ENCODE measurements at regions not wholly inside any gene's neighbourhood (a gene's known extent, or its start where the extent isn't known, plus 50 kb on each side); places are given as distances from the start of the nearest gene placed in this dataset.
"Not testable (repeated sequence)": the region's sequence is repeated elsewhere in the genome, so short reads cannot be mapped to it uniquely, and the experiment has no call there.

DNA sequence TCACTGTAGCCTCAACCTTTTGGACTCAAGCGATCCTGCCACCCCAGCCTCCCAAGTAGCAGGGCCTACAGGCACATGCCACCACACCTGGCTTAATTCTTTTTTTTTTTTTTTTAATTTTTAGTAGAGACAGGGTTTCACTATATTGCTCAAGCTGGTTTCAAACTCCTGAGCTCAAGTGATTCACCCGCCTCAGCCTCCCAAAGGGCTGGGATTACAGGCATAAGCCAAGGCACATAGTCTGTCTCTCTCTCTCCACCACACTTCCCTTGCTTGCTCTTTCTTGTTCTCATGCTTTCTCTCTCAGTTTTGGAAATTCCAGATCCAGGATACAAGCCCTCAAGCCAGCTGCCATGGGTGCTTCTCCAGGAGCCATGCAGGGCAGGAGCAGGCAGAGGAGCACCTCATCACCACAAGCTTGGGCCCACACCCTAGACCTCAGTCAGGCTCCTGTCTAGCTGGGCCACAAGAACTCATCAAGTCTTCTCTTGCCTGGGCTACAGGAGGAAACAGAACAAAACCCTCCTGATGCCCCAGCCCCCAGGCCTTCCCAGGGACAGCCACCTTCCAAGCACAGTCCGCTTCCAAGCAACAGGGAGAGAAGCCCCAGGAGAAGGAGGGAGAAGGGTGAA, 145.3 kb upstream of the LPP start:
- Histone ChIP-seq H3K27me3 (no peaks in the 10 kb centered on the region), H3K4me3 (no peak overlapping the region), H3K9me3 (no peaks in the 10 kb centered on the region), H3K36me3 (no peaks in the 10 kb centered on the region), H3K4me1 (no peaks in the 10 kb centered on the region), H3K27ac (no peak overlapping the region)
- TF ChIP-seq, protein P1, sequence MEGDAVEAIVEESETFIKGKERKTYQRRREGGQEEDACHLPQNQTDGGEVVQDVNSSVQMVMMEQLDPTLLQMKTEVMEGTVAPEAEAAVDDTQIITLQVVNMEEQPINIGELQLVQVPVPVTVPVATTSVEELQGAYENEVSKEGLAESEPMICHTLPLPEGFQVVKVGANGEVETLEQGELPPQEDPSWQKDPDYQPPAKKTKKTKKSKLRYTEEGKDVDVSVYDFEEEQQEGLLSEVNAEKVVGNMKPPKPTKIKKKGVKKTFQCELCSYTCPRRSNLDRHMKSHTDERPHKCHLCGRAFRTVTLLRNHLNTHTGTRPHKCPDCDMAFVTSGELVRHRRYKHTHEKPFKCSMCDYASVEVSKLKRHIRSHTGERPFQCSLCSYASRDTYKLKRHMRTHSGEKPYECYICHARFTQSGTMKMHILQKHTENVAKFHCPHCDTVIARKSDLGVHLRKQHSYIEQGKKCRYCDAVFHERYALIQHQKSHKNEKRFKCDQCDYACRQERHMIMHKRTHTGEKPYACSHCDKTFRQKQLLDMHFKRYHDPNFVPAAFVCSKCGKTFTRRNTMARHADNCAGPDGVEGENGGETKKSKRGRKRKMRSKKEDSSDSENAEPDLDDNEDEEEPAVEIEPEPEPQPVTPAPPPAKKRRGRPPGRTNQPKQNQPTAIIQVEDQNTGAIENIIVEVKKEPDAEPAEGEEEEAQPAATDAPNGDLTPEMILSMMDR (IDR thresholded peaks at IDR 0.05) = no peak
- no peak for TF ChIP-seq POLR2A (IDR thresholded peaks at IDR 0.05)
- DNase-seq = no peak
- intact Hi-C loops (cut with DNase I; ENCODE audit: low total_unique reads) = no loop called here

DNA sequence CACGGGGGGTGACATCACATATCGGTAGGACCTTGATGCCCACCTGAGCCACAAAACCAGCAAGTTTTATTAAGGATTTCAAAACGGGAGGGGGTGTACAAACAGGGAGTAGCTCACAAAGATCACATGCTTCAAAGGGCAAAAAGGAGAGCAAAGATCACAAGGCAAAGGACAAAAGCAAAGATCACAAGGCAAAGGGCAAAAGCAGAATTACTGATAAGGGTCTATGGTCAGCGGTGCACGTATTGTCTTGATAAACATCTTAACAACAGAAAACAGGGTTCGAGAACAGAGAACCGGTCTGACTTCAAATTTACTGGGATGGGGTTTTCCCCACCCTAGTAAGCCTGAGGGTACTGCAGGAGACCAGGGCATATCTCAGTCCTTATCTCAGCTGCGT, 143.5 kb upstream of the LPP start:
- no peak overlapping the region for H3K4me3 ChIP-seq
- intact Hi-C loops (cut with DNase I; ENCODE audit: low total_unique reads) = no loop called here
- no peak overlapping the region for H3K27ac ChIP-seq
- TF ChIP-seq, protein P1 (IDR thresholded peaks at IDR 0.05) = no peak
- no peak for TF ChIP-seq POLR2A (IDR thresholded peaks at IDR 0.05)
- H3K9me3 ChIP-seq = no peaks in the 10 kb centered on the region
- H3K36me3 ChIP-seq = no peaks in the 10 kb centered on the region
- no peak for DNase-seq
- H3K4me1 ChIP-seq = no peaks in the 10 kb centered on the region
- H3K27me3 ChIP-seq = no peaks in the 10 kb centered on the region

DNA sequence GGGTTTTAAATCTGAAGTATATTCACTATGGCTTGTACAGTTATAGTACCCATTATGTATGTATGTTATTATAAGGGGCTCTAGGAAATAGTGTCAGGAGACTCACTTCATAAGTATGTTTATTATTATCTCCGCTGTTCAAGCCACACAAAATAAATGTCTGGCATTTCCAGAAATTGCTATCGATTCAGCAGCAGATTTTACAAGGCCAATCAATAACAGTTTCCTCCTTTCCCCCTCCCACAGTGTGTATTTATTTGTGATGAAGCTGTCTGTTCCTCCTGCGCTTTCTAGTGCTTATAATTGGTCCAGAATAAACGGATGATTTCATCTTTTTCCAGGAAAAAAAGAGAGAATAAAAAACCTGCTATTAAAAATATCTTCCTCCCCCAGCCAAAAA, 134.2 kb upstream of the LPP start:
- no peaks in the 10 kb centered on the region for H3K36me3 ChIP-seq
- intact Hi-C loops (cut with DNase I; ENCODE audit: low total_unique reads) = no loop called here
- no peak for DNase-seq
- H3K4me3 ChIP-seq = no peak overlapping the region
- H3K27me3 ChIP-seq = no peaks in the 10 kb centered on the region
- TF ChIP-seq, protein P1 (IDR thresholded peaks at IDR 0.05) = no peak
- TF ChIP-seq POLR2A (IDR thresholded peaks at IDR 0.05) = no peak
- H3K9me3 ChIP-seq = no peaks in the 10 kb centered on the region
- no peaks in the 10 kb centered on the region for H3K4me1 ChIP-seq
- no peak overlapping the region for H3K27ac ChIP-seq

DNA sequence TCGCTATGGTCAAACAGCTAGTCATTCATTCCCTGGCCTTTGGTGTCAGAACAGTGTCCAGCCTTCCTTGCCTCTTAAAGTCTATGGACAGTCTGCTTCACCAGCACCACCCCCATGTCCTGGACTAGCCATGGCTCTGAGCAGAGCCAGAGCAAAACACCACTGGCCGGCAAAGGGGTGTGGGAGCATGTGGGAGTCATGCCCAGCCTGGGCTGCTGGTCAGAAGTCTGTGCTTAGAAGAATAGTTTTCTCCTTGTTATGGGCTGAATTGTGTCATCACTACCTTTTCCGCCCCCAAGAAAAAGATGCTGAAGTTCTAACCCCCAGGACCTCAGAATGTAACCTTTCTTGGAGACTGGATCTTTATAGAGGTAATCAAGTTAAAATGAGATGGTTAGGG, 132.9 kb upstream of the LPP start:
- Histone ChIP-seq H3K36me3 (no peaks in the 10 kb centered on the region), H3K27me3 (no peaks in the 10 kb centered on the region), H3K9me3 (no peaks in the 10 kb centered on the region), H3K4me1 (no peaks in the 10 kb centered on the region), H3K27ac (no peak overlapping the region), H3K4me3 (no peak overlapping the region)
- TF ChIP-seq POLR2A (IDR thresholded peaks at IDR 0.05) = no peak
- TF ChIP-seq, protein P1 (IDR thresholded peaks at IDR 0.05) = no peak
- DNase-seq = no peak
- intact Hi-C loops (cut with DNase I; ENCODE audit: low total_unique reads) = no loop called here

DNA sequence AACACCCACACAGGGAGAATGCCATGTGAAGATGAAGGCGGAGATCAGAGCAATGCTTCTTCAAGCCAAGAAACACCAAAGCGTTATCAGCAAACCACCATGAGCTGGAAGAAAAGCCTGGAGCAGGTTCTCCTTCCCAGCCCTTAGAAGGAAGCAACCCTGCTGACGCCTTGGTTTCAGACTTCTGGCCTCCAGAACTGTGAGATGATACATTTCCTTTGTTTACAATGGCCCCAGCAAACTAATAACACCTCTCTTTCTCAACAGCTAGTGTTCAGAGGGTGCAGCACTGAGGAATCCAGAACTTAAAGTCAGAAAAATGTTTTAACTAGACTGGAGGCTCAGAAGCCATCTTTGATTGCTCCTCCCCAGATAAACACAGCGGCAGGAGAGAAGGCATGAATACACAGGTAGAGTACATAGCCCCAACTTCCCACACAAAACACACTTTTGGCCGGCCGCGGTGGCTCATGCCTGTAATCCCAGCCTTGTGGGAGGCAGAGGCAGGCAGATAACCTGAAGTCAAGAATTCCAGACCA, 132.4 kb upstream of the LPP start:
- Histone ChIP-seq H3K9me3 (no peaks in the 10 kb centered on the region), H3K27ac (no peak overlapping the region), H3K4me3 (no peak overlapping the region), H3K36me3 (no peaks in the 10 kb centered on the region), H3K27me3 (no peaks in the 10 kb centered on the region), H3K4me1 (no peaks in the 10 kb centered on the region)
- no peak for DNase-seq
- intact Hi-C loops (cut with DNase I; ENCODE audit: low total_unique reads) = no loop called here
- TF ChIP-seq POLR2A (IDR thresholded peaks at IDR 0.05) = no peak
- TF ChIP-seq, protein P1 (IDR thresholded peaks at IDR 0.05) = no peak

DNA sequence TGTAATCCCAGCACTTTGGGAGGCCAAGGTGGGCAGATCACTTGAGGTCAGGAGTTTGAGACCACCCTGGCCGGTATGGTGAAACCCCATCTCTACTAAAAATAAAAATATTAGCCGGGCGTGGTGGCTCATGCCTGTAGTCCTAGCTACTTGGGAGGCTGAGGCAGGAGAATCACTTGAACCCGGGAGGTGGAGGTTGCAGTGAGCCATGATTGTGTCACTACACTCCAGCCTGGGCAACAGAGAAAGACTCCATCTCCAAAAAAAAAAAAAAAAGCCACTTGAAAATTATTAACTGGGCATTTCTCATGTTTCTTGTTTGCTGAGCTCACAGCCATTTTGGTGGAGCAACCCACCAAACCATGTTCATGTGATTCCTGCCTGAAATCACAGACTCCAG, 131.1 kb upstream of the LPP start:
- H3K4me1 ChIP-seq; intact Hi-C loops (cut with DNase I; ENCODE audit: low total_unique reads); H3K27me3 ChIP-seq; H3K27ac ChIP-seq; H3K4me3 ChIP-seq; DNase-seq; H3K9me3 ChIP-seq; H3K36me3 ChIP-seq: not testable (repeated sequence)

Data from uterus (tissue), 3 donors.